NB4 (cell line): ENCODE measurements at regions not wholly inside any gene's neighbourhood (a gene's known extent, or its start where the extent isn't known, plus 50 kb on each side); places are given as distances from the start of the nearest gene placed in this dataset.

Experiments
- CTCF ChIP-seq: IDR thresholded peaks from one replicate; pipeline ENCODE4 v1.5.1; 2012; ENCODE audit warnings: low read depth, low read length
- TF ChIP-seq, protein P1 (sequence below): IDR thresholded peaks from 2 replicates; pipeline ENCODE4 v1.6.1; 2011; ENCODE audit warnings: low read depth, low read length

GRCh38 chr5:142498298-142498697, 173.5 kb upstream of the SPRY4 start:
- TF ChIP-seq, protein P1, sequence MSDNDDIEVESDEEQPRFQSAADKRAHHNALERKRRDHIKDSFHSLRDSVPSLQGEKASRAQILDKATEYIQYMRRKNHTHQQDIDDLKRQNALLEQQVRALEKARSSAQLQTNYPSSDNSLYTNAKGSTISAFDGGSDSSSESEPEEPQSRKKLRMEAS: no peak
- TF ChIP-seq CTCF: no peak
